ENCODE measurements at regions not wholly inside any gene's neighbourhood (a gene's known extent, or its start where the extent isn't known, plus 50 kb on each side); places are given as distances from the start of the nearest gene placed in this dataset.

- Histone ChIP-seq H3K9ac (ENCODE audit: low read depth, low read length, poor library complexity) (no peak overlapping the region), H3K27me3 (ENCODE audit: control insufficient read depth in 3 of 3, insufficient read depth in 3 of 3, low read depth in 1 of 3, low read length in 3 of 3) (no peaks in the 10 kb centered on the region), H3K4me3 (ENCODE audit: low read length in 2 of 2) (no peak overlapping the region), H4K91ac (ENCODE audit: low read depth, low read length, poor library complexity) (no peak overlapping the region), H3K18ac (ENCODE audit: low read length) (no peak overlapping the region), H2BK120ac (ENCODE audit: low read depth, low read length) (no peak overlapping the region), H3K79me1 (ENCODE audit: low read depth, low read length) (no peaks in the 10 kb centered on the region), H3K23ac (ENCODE audit: low read depth, low read length, poor library complexity) (no peak overlapping the region), H3K36me3 (replicated peaks in 1 of 2; ENCODE audit: control insufficient read depth in 2 of 2, insufficient read depth in 2 of 2, low read length in 2 of 2) (no peaks in the 10 kb centered on the region), H2BK12ac (ENCODE audit: low read length) (no peak overlapping the region), H2AK5ac (ENCODE audit: low read depth, low read length) (peak overlapping the region; percentile 14), H3K9me3 (replicated peaks in 1 of 2; ENCODE audit: control insufficient read depth in 2 of 2, insufficient read depth in 1 of 2, low read depth in 1 of 2, low read length in 2 of 2) (no peaks in the 10 kb centered on the region), H2BK15ac (ENCODE audit: low read length) (no peak overlapping the region), H3K27ac (replicated peaks; ENCODE audit: low read length) (no peak overlapping the region), H2BK5ac (ENCODE audit: low read length) (no peak overlapping the region), H3K4ac (ENCODE audit: low read length) (no peak overlapping the region), H3K14ac (ENCODE audit: low read length) (no peak overlapping the region), H2AFZ (ENCODE audit: low read length) (no peak overlapping the region), H3K4me2 (ENCODE audit: insufficient read depth, low read length, poor library complexity, severe bottlenecking) (no peak overlapping the region), H4K8ac (ENCODE audit: low read depth, low read length) (no peak overlapping the region), H3K4me1 (ENCODE audit: control insufficient read depth in 2 of 2, insufficient read depth in 1 of 2, low read depth in 1 of 2, low read length in 2 of 2) (peaks cover 5 to 10% of the 10 kb centered on the region in 2 donors)
- WGBS, 2 donors (ENCODE audit: extremely low coverage in 2 of 2, insufficient read length in 2 of 2, insufficient replicate concordance in 1 of 2): no CpG with 5 or more reads among the region's 10 CpGs
- DNase-seq (ENCODE audit: low spot score): no peak
These were observed 196.3 kb downstream of the CTTN start for GRCh38 chr11:70594606-70595005.

- Histone ChIP-seq H3K27me3 (ENCODE audit: control insufficient read depth in 3 of 3, insufficient read depth in 3 of 3, low read depth in 1 of 3, low read length in 3 of 3) (no peaks in the 10 kb centered on the region), H3K4me3 (ENCODE audit: low read length in 2 of 2) (no peak overlapping the region), H3K9ac (ENCODE audit: low read depth, low read length, poor library complexity) (no peak overlapping the region), H2BK12ac (ENCODE audit: low read length) (no peak overlapping the region), H3K4me2 (ENCODE audit: insufficient read depth, low read length, poor library complexity, severe bottlenecking) (no peak overlapping the region), H4K8ac (ENCODE audit: low read depth, low read length) (no peak overlapping the region), H2BK5ac (ENCODE audit: low read length) (no peak overlapping the region), H4K91ac (ENCODE audit: low read depth, low read length, poor library complexity) (no peak overlapping the region), H2BK15ac (ENCODE audit: low read length) (no peak overlapping the region), H3K4me1 (ENCODE audit: control insufficient read depth in 2 of 2, insufficient read depth in 1 of 2, low read depth in 1 of 2, low read length in 2 of 2) (peaks cover 5 to 10% of the 10 kb centered on the region in 2 donors), H3K14ac (ENCODE audit: low read length) (no peak overlapping the region), H2BK120ac (ENCODE audit: low read depth, low read length) (no peak overlapping the region), H2AK5ac (ENCODE audit: low read depth, low read length) (peak overlapping the region; percentile 42), H3K23ac (ENCODE audit: low read depth, low read length, poor library complexity) (no peak overlapping the region), H3K9me3 (replicated peaks in 1 of 2; ENCODE audit: control insufficient read depth in 2 of 2, insufficient read depth in 1 of 2, low read depth in 1 of 2, low read length in 2 of 2) (no peaks in the 10 kb centered on the region), H3K27ac (replicated peaks; ENCODE audit: low read length) (no peak overlapping the region), H2AFZ (ENCODE audit: low read length) (no peak overlapping the region), H3K36me3 (replicated peaks in 1 of 2; ENCODE audit: control insufficient read depth in 2 of 2, insufficient read depth in 2 of 2, low read length in 2 of 2) (no peaks in the 10 kb centered on the region), H3K4ac (ENCODE audit: low read length) (no peak overlapping the region), H3K79me1 (ENCODE audit: low read depth, low read length) (no peaks in the 10 kb centered on the region), H3K18ac (ENCODE audit: low read length) (peak overlapping the region; percentile 67)
- WGBS, 2 donors (ENCODE audit: extremely low coverage in 2 of 2, insufficient read length in 2 of 2, insufficient replicate concordance in 1 of 2): no CpG with 5 or more reads among the region's 13 CpGs
- no peak for DNase-seq (ENCODE audit: low spot score)
These were observed 196.7 kb downstream of the CTTN start for GRCh38 chr11:70595016-70595415.

GRCh38 chr11:70595452-70595851, 197.1 kb downstream of the CTTN start:
- no peaks in the 10 kb centered on the region for H3K9me3 ChIP-seq (replicated peaks in 1 of 2; ENCODE audit: control insufficient read depth in 2 of 2, insufficient read depth in 1 of 2, low read depth in 1 of 2, low read length in 2 of 2)
- no peak overlapping the region for H3K4ac ChIP-seq (ENCODE audit: low read length)
- no peak overlapping the region for H3K9ac ChIP-seq (ENCODE audit: low read depth, low read length, poor library complexity)
- no peaks in the 10 kb centered on the region for H3K27me3 ChIP-seq (ENCODE audit: control insufficient read depth in 3 of 3, insufficient read depth in 3 of 3, low read depth in 1 of 3, low read length in 3 of 3)
- H3K27ac ChIP-seq (replicated peaks; ENCODE audit: low read length): no peak overlapping the region
- H2BK120ac ChIP-seq (ENCODE audit: low read depth, low read length): no peak overlapping the region
- H3K79me1 ChIP-seq (ENCODE audit: low read depth, low read length): no peaks in the 10 kb centered on the region
- H3K23ac ChIP-seq (ENCODE audit: low read depth, low read length, poor library complexity): no peak overlapping the region
- no peak for DNase-seq (ENCODE audit: low spot score)
- H3K36me3 ChIP-seq (replicated peaks in 1 of 2; ENCODE audit: control insufficient read depth in 2 of 2, insufficient read depth in 2 of 2, low read length in 2 of 2): no peaks in the 10 kb centered on the region
- no peak overlapping the region for H2AFZ ChIP-seq (ENCODE audit: low read length)
- WGBS, 2 donors (ENCODE audit: extremely low coverage in 2 of 2, insufficient read length in 2 of 2, insufficient replicate concordance in 1 of 2): no CpG with 5 or more reads among the region's 12 CpGs
- no peak overlapping the region for H2BK5ac ChIP-seq (ENCODE audit: low read length)
- H4K8ac ChIP-seq (ENCODE audit: low read depth, low read length): no peak overlapping the region
- no peak overlapping the region for H2BK15ac ChIP-seq (ENCODE audit: low read length)
- no peak overlapping the region for H4K91ac ChIP-seq (ENCODE audit: low read depth, low read length, poor library complexity)
- H3K4me1 ChIP-seq (ENCODE audit: control insufficient read depth in 2 of 2, insufficient read depth in 1 of 2, low read depth in 1 of 2, low read length in 2 of 2): peaks cover 5 to 10% of the 10 kb centered on the region in 2 donors
- H2AK5ac ChIP-seq (ENCODE audit: low read depth, low read length): peak overlapping the region; percentile 63
- H2BK12ac ChIP-seq (ENCODE audit: low read length): no peak overlapping the region
- peak overlapping the region; percentile 46 for H3K18ac ChIP-seq (ENCODE audit: low read length)
- no peak overlapping the region for H3K14ac ChIP-seq (ENCODE audit: low read length)
- H3K4me3 ChIP-seq (ENCODE audit: low read length in 2 of 2): no peak overlapping the region
- no peak overlapping the region for H3K4me2 ChIP-seq (ENCODE audit: insufficient read depth, low read length, poor library complexity, severe bottlenecking)

- Histone ChIP-seq H3K36me3 (replicated peaks in 1 of 2; ENCODE audit: control insufficient read depth in 2 of 2, insufficient read depth in 2 of 2, low read length in 2 of 2) (no peaks in the 10 kb centered on the region), H2BK5ac (ENCODE audit: low read length) (no peak overlapping the region), H3K9me3 (replicated peaks in 1 of 2; ENCODE audit: control insufficient read depth in 2 of 2, insufficient read depth in 1 of 2, low read depth in 1 of 2, low read length in 2 of 2) (no peaks in the 10 kb centered on the region), H2BK15ac (ENCODE audit: low read length) (no peak overlapping the region), H2AFZ (ENCODE audit: low read length) (no peak overlapping the region), H3K27ac (replicated peaks; ENCODE audit: low read length) (no peak overlapping the region), H3K14ac (ENCODE audit: low read length) (no peak overlapping the region), H3K18ac (ENCODE audit: low read length) (peak overlapping the region; percentile 81), H3K9ac (ENCODE audit: low read depth, low read length, poor library complexity) (no peak overlapping the region), H4K8ac (ENCODE audit: low read depth, low read length) (peak overlapping the region; percentile 54), H3K4me3 (ENCODE audit: low read length in 2 of 2) (no peak overlapping the region), H3K4me1 (ENCODE audit: control insufficient read depth in 2 of 2, insufficient read depth in 1 of 2, low read depth in 1 of 2, low read length in 2 of 2) (peaks cover 5 to 10% of the 10 kb centered on the region in 2 donors), H4K91ac (ENCODE audit: low read depth, low read length, poor library complexity) (no peak overlapping the region), H3K79me1 (ENCODE audit: low read depth, low read length) (no peaks in the 10 kb centered on the region), H3K4me2 (ENCODE audit: insufficient read depth, low read length, poor library complexity, severe bottlenecking) (no peak overlapping the region), H3K4ac (ENCODE audit: low read length) (no peak overlapping the region), H2BK12ac (ENCODE audit: low read length) (peak overlapping the region; percentile 46), H2BK120ac (ENCODE audit: low read depth, low read length) (no peak overlapping the region), H3K27me3 (ENCODE audit: control insufficient read depth in 3 of 3, insufficient read depth in 3 of 3, low read depth in 1 of 3, low read length in 3 of 3) (no peaks in the 10 kb centered on the region), H2AK5ac (ENCODE audit: low read depth, low read length) (peak overlapping the region; percentile 82), H3K23ac (ENCODE audit: low read depth, low read length, poor library complexity) (no peak overlapping the region)
- DNase-seq (ENCODE audit: low spot score): no peak
- no CpG with 5 or more reads among the region's 9 CpGs for WGBS, 2 donors (ENCODE audit: extremely low coverage in 2 of 2, insufficient read length in 2 of 2, insufficient replicate concordance in 1 of 2)
These were observed 197.8 kb downstream of the CTTN start for GRCh38 chr11:70596091-70596490.
